NCI-H187 (cell line): ENCODE measurements at regions not wholly inside any gene's neighbourhood (a gene's known extent, or its start where the extent isn't known, plus 50 kb on each side); places are given as distances from the start of the nearest gene placed in this dataset.
"Not testable (repeated sequence)": the region's sequence is repeated elsewhere in the genome, so short reads cannot be mapped to it uniquely, and the experiment has no call there.

Source experiments
- DNase-seq, 2 experiments: peaks; one replicate each; lab custom pipeline; 2025; lab: John Stamatoyannopoulos, UW

DNA sequence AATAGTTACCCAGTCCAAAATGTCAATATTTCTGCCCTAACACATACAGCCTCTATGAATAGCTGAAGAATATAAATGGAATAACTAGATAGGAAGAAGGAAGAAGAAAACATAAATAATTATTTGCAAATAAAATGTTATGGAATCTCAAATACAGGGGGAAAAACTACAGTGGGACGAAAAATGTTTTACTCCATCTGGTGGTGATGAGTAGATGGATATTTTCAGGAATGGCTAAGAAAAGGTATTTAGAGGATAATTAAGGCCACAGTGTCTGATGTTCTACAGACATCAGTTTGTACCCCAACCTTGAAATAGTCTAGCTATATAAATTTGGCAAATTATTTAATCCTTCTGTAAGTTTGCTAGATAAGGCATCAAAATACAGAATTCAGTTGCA lies 178.1 kb upstream of the FSHR start:
- no peak for DNase-seq

DNA sequence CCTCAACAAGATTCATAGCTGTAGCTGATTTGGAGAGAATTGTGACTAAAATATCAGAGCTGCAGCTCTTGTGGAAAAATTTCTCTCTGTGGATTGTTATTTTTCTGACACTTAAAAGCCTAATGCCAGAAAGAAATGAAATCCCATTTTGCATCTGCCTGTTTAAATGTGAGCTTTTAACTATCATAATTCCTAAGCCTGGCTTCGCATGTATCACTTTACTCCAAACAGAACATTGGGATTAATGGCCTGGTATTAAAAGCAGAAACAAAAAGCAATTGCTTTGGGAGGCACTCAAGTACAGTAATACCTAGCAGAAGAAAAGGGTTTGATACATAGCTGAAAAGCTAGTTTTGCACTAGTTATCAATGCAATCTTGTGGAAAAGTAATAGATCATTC lies 164.2 kb upstream of the FSHR start:
- no peak for DNase-seq

DNA sequence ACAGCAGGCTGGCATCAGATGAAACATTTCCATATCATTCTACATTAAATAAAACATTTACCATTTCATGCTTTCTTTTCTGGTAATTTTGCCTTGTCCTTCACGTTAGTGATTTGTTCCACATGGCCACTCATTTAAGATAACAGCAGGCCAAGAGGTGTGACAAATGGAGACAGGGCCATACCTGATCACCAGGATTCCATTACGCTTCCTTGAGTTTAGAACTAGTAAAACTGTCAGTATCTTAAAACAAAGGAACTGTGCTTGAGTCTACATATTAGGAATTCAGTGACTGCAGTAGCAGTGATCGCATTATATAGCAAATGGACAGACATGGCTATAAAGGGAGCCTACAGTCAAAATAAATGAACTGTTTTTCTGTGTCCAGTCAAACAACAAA lies 155.1 kb upstream of the FSHR start:
- no peak for DNase-seq

DNA sequence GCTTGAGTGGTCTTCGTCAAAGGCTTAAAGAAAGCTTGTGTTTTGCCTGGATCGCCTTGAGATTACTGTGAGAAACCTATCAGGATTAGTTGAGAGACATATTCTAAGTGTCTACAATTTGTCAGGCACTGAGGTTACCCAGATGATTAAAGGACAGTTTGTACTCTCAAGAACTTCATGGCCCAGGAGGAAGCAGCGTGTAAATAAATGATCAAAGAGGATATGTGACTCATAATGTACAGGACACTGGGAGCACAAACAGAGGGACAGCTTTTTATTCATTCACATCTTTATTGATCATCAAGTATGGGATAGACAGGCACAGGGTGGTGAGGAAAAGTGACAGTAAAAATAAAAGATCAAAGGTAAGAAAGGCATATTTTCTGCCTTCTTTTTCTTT lies 152.6 kb upstream of the FSHR start:
- no peak for DNase-seq

DNA sequence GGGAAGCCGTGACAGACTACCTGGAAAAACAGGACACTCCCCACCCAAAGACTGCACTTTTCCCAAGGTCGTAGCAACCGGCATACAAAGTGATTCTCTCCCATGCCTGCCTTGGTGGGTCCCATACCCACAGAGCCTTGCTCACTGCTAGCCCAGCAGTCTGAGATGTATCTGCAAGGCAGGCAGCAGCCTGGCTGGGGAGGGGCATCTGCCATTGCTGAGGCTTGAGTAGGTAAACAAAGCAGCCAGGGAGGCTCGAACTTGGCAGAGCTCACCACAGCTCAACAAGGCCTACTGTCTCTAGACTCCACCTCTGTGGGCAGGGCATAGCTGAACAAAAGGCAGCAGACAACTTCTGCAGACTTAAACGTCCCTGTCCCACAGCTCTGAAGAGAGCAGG lies 144.4 kb upstream of the FSHR start:
- DNase-seq, result not testable (repeated sequence)

DNA sequence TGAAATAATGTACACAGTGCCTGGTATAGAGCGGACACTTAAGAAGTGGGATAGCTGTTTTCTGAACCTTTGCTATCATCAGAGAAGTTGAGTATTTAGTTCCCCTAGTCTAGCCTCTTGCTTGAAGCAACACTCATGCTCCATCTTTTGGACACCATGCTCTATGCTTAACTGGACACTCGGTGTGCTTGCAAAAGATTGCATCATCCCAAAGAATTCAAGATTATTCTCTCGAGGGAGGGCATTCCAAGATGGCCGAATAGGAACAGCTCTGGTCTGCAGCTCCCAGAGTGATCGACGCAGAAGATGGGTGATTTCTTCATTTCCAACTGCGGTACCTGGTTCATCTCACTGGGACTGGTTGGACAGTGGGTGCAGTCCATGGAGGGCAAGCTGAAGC lies 143.9 kb upstream of the FSHR start:
- DNase-seq, result no peak

DNA sequence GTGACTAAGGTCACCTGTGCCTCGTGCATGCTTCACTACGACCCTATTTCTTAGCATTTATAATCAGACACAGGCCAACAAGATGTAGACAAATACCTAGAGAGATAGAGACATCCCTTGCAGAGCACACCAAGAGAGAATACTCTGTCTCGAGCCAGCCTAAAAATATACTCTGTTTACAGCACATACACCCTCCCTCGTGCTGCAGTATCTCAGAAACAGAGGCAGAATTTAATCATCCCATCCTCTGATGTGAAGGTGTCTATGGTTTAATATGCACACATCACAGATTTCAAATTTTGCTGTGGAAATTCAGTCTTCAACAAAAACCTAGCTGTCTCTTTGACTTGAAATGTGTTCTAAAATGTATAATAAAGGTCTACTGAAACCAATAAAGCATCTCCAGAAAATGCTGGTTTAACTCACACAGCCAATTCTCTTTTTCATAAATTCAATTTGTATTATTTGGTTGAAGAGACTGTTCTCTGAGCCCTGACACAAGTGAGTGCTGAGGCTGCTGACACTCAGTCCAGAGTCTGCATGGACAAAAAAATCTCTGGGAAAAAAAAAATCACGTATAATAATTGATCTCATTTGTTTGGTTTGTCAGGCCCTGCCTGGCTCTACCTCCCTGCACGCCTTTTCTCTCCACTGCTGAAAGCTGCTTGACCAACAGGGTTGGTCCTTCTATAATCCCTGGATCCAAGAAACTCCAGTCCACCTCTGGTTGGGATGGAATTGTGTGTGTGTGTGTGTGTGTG lies 142.0 kb upstream of the FSHR start:
- DNase-seq, result no peak

DNA sequence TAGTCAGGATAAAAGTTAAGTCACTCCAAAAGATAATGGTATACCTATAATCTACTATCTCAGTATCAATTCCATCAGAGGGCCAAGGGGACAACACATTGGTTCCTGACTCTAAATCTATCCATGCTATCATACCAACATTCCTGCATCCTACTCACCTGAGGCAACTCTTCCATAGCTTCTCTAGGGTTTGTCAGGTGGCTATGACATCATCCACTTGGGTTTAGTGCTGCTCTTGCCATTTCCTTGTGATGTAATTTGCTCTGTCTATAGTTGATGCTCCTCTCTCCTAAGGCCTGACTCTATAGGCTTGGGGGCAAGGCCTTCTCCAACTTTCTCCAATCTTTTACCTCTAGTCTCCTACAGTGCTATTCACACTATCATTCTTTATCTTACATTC lies 139.9 kb upstream of the FSHR start:
- DNase-seq, result no peak

DNA sequence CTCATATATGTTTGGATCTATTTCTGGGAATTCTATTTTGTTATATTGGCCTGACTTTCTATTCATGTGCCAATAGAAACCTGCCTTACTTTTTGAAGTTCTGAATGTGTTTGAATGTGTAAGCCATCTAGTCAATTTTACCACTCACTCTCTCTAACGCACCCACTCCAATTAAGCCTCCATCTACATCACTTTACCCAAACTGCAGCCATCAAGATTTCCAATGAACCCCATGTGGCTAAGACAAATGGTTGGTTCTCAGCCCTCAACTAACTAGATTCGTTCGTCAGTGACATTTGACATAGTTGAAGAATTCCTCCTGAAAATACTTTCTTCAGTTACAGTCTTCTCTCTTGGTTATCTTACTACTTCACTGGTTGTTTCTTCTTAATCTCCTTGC lies 137.3 kb upstream of the FSHR start:
- no peak for DNase-seq

DNA sequence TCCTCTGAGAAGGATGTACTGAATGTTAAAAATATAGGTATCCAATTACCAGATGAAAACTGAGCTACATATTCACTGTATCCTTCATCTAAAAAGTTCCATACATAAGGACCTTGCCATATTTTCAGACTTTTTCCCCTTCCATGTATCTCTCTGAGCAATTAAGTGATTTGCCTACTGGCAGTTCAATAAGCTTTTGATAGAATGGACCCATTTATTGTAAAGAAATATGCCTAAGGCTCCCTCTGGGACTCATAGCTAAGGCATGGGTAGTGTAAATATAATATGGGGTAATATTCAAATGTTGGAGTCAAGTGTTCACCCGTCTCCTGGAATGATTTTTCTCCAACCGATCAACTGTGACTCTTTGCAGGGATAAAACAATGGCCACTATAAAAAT lies 135.4 kb upstream of the FSHR start:
- DNase-seq, result no peak

DNA sequence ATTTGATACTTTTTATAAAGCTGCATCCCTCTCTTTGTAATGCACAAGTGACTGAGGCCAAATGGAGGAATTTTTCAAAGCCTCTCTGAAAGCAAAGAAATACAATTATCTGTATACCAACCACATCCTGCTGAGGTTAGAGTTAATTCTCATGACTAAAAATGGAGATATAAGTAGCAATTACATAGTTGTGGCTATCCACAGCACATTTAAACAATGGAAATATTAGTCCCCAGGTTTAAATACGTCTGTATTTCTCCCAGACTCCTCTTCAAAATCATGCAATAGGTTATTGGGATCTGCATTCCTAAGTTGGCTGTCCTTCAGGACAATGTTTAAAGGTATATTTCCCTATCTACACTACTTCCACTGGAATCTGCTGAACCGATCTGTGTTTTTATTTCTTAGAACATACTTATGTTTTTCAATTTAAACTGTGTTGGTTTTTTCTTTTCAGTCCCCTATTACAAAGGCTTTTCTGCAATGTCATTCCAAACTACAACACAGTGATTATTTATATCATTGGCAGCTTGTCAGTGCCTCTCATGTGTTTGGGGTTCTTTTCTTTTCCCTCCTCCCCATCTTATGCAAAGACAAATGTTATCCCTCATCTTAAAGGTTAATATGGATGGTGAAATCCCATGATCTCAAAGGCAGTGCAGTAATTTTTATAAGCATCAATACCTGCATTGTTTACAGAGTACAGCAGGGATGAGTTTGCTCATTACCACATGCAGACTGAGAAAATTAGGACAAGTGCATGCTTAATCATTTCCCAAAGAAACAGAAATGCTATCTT lies 134.8 kb upstream of the FSHR start:
- no peak for DNase-seq

DNA sequence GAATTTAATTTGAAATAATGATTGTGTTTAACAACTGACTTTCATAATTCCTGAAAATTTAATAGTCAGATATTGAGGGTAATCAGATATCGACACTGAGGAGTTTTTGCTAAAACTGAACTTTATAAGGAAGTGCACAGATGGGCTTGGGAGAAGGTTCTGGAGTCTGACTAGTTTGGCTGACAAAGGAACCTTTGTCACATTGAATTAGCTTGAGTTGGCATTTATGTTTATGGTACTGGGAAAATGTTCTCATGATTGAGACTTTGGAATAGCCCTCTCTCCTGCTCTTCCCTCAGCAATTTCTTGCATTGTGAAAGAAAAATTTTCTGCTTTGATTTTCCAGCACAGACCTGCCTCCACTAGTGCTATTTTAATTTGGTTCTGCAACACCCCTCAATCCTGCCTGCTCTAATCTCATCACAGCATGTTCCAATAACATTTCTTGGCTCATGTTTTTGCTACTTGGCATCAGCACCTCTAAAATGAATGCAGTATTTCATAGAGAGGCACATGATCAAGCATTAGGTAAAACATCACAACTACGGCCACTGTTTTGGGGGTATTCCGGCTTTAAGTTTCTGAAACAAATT lies 133.9 kb upstream of the FSHR start:
- DNase-seq, result no peak

DNA sequence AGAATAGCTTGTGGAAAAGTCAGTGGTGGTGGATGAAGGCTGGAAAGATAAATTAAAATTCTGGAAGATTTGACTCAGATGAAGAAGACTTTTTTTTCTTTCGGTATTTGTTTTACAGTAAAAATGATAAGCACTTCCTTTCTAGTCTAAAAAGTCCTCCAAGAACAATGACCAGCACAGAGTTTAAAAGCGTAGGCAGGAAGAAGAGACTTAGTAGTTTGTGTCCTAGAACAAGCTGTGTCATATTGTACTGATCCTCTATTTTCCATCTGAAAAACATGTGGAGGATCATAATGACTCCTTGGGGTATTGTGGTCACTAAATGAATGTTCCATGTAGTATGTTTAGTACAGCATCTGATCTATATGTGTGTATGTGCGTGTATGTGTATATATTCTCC lies 132.4 kb upstream of the FSHR start:
- DNase-seq, result no peak

DNA sequence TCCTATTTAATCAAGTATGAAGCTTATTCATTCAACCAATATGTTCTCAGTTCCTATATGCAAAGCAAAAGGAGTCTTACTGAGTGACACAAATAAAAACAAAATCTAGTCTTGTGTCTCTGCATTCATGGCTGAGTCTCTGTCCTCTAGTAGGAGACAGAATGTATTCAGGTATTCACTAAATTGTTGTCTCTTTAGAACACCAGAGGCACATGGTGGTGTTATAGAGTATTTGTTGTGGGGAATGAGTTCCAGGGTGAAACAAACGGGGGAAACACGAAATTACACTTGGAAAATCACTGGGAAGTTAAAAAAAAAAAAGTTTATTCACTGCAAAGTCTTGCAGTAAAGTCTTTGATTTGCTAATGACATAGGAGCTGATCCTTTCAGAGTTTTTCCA lies 131.7 kb upstream of the FSHR start:
- DNase-seq, result no peak

DNA sequence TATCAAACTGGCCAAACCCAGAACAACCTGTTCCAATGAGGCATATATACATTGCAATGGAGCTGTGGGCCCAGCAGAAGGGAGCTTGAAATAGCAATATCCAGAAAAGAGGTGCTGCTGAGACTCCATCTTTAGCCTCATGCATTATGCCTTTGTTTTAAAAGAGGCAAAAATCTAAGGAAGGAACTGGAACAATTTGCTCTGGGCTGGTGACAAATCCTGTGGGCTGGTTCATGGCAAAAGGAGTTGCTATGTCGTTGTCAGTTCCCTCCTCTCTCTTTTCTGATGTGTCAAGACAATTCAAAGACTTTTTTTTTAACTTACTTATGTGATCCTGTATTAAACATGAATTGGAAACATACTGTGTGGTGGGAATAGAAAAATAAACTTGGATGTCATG lies 124.2 kb upstream of the FSHR start:
- no peak for DNase-seq

DNA sequence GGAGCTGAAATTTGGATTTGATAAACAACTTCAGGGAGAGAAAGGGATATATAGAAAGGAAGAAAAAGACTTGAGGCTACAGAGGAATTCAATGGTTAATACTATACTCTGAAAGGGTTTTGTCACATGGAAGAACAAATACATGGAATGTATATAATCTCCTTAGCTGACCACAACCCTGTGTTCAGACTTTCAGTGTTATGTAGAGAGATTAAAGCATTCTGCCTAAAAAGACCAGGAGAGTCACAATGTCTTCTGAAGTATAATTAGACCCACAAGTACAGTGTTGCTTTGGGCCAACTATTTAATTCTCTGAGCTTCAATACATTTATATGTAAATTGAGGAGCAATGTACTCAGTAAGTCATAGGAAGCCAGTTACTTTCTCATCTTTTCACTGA lies 123.8 kb upstream of the FSHR start:
- DNase-seq, result no peak

DNA sequence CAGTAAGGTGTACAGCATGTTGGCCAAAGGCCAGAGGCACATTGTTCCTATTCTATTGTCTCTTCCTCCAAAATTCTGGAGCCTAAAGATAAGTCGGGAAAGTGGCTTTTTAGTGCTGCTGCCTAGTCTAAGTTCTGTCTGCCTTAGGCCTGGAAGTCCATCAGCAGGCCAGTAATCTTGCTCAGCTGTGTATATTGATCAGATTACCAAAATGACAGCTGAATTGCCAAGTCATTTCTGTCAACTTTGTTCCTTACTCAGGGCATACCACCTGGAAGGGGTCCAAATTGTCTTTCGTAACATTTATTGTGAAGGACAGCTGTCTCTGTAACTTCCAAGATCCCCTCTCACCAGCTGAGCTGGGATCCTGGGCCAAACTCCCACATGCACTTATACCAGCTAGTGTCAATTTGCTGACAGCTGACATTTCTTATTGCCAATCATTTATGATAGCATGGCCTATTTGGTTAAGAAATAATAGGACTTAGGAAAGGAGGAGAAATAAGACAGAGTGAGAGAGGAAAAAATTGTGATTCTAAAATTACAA lies 116.8 kb upstream of the FSHR start:
- no peak for DNase-seq

DNA sequence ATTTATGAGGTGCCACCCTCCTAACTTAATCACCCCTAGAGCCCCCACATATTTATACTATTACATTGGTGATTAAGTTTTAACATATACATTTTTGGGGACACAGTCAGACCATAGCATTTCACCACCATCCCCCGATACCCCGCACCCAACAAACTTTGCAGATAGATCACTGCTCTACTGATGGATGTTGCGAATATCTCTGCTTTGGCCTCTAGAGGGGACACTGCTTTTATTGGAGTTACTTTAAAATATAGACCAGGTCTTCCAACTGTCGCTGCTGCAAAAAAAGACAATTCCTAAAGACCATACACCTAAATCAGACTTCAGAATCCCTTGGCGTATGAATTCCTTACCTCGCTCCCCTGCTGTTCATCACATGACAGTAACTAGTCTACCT lies 115.8 kb upstream of the FSHR start:
- no peak for DNase-seq

DNA sequence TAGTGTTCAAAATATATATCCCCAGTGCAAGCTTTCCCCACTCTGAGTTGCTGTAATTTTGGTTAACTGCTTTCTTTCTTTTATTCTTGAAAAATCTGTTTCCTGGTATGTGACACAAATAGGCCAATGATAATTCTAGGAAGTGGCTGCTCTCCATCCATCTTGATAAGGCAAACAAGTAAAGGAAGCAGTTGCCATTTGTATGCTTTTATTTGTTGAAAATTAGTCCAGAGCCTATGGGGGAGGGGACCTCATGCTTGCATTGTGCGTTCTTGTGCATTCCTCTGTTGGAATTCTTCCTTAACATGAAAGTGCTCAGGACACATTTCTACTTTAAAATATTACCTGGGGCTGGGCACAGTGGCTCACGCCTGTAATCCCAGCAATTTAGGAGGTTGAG lies 111.2 kb upstream of the FSHR start:
- no peak for DNase-seq

DNA sequence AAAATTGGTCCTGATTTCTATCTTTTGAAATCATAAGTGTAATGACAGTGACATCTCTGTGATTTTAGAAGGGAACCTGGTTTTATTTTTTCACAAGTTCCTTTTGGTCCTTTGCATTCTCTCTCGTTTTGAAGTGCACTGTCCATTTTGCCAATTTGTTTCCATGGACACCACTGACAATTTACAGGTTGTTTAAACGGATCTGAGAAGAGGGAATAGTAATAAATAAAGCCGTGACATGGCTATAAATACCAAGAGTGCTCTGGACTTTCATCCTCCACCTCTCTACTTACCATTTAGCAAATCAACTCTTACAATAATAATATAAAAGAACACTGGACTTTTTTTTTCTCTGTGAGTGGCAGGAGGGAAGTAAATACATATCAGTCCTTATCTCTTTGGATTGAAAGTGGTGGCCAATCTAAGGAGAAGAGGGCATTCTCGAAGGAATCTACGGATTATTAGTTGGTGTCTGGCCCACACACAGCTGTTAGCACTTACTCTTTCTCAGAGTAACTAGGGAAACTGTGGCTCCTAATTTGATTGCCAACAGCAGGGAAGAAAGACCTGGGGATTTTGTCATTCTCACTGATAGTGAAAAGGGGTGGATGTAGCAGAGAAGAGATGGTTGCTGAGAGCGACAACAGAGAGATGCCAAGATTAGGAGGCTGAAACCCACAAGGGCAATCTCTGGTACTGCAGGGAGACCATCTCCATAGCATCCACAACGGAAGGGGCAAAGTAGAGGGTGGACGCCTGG lies 108.7 kb upstream of the FSHR start:
- peak; percentile 36 to 41 for DNase-seq

DNA sequence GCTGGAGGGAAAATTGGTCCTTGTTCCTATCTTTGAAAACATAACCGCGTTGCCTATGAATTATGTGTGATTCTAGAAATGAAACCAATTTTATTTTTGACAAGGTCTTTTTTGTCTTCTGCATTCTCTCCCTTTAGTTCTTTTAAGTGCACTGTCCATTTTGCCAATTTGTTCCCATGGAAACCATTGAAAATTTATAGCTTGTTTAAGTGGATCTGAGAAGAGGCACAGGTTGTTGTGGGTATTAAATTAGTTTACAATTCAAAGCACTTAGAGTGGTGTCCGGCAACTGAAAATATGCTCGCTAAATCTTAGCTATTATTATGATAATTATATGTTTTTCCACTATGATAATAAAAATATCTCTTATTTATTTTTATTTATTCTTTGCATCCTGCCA lies 107.5 kb upstream of the FSHR start:
- peak; percentile 32 to 48 for DNase-seq

DNA sequence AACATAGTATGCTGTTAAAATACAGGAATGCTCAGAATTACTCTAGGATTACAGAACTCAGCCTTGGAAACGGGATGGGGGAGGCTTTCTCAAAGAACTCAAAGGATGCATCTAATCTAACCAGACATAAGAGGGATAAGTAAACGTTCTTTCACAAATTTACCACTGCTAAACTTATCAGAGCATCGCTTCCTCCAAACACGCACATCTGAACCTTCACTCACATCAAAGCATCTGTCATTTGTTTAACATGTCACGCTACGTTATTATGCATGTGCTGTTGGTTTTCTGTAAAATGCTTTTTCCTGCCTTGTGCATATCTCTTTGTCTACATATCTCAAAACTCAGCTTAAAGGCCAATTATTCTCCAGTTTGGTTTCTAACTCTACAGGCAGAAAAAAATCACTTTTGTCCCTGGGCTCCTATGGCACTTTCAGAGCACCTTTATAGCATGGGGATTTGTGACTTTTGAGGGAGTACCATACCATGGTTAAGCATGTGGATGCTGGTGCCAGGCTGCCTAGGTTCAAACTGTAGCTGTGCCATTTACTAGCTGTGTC lies 106.7 kb upstream of the FSHR start:
- peak in 1 of 2 experiments; percentile 62 for DNase-seq
